ENCODE measurements at regions not wholly inside any gene's neighbourhood (a gene's known extent, or its start where the extent isn't known, plus 50 kb on each side); places are given as distances from the start of the nearest gene placed in this dataset.
"Not testable (repeated sequence)": the region's sequence is repeated elsewhere in the genome, so short reads cannot be mapped to it uniquely, and the experiment has no call there.

DNA sequence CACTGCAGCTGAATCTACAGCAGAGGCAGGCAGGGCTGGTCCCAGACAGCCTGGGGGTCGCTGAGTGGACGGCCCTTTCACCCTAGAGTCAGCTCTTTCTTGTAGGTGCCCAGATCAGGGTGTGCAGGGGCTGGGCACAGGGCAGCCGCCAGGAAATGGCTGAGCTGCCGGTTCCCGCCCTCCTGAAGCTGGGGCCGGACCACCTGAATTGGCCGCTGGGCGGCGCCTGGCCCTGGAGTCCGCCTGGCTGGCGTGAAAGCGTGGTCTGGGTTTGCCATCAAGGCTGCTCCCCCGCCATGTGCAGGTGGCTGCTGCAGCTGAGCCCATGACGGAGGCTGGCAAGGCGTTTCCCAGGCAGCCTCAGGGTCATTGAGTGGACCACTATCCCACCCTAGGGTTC lies 85.7 kb downstream of the POTEM start:
- not testable (repeated sequence) for ATAC-seq (ENCODE audit: low read depth)

DNA sequence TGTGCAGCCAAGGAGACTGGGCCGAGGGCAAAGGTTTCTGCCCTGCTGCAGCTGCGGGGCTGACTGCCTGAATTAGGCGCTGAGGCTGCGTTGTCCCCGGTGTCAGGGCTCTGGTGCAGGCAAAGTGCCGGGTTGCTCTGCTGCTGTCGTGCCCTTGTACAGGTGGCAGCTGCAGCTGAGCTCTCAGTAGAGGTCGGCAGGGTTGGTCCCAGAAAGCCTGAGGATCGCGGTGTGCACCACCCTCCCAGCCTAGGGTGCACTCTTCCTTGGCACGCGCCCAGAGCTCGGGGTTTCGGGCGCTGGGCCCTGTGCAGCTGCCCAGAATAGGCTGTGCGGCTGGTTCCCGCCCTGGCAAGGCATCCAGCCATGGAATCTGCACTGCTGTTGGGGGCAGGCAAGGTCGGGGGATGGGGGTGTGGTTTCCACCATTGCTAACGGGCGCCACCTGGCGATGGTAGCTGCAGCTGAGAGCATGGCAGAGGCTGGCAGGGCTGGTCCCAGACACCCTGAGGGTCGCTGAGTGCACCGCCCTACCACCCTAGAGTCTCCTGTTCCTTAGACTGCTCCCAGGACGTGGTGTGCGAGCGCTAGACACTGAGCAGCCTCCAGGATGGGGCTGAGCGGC lies 86.3 kb downstream of the POTEM start:
- not testable (repeated sequence) for H3K36me3 ChIP-seq (ENCODE audit: low read depth); H3K27ac ChIP-seq (ENCODE audit: poor library complexity, severe bottlenecking); H3K27me3 ChIP-seq (ENCODE audit: insufficient read depth, poor library complexity, severe bottlenecking); H3K4me1 ChIP-seq (ENCODE audit: insufficient read depth, poor library complexity, severe bottlenecking); H3K4me3 ChIP-seq (ENCODE audit: severe bottlenecking); H3K9me3 ChIP-seq (ENCODE audit: severe bottlenecking); DNase-seq (ENCODE audit: low spot score)
- ATAC-seq (ENCODE audit: low read depth): peak; percentile 84

More for the DNA sequence above, 85.7 kb downstream of the POTEM start:
- H3K4me3 ChIP-seq (ENCODE audit: severe bottlenecking); H3K27ac ChIP-seq (ENCODE audit: poor library complexity, severe bottlenecking); H3K27me3 ChIP-seq (ENCODE audit: insufficient read depth, poor library complexity, severe bottlenecking); DNase-seq (ENCODE audit: low spot score); H3K36me3 ChIP-seq (ENCODE audit: low read depth); H3K9me3 ChIP-seq (ENCODE audit: severe bottlenecking); H3K4me1 ChIP-seq (ENCODE audit: insufficient read depth, poor library complexity, severe bottlenecking): not testable (repeated sequence)

DNA sequence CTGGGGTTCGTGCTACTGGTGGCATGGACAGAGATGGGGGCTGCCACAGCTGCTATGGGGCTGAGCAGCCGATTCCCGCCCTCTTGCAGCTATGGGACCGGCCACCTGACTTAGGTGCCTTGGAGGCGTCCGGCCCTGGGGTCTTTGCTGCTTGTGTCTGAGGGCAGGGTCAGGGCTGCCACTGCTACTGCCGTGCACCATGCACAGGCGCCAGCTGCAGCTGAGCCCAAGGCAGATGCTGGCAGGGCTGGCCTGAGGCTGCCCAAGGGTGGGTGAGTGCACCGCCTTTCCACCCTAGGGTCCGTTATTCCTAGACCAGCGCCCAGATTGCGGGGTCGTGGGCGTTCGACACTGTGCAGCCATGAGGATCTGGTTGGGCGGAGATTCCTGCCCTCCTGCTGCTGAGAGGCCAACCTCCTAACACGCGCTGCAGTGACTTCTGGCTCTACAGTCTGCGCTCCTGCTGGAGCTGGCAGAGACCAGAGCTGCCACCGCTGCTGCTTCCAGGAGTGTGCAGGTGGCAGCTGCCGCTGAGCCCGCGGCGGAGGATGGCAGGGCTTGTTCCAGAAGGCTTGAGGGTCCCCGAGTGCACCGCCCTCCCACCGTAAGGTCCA lies 87.0 kb downstream of the POTEM start:
- not testable (repeated sequence) for H3K4me3 ChIP-seq (ENCODE audit: severe bottlenecking); H3K27ac ChIP-seq (ENCODE audit: poor library complexity, severe bottlenecking); H3K36me3 ChIP-seq (ENCODE audit: low read depth); DNase-seq (ENCODE audit: low spot score); H3K4me1 ChIP-seq (ENCODE audit: insufficient read depth, poor library complexity, severe bottlenecking); H3K9me3 ChIP-seq (ENCODE audit: severe bottlenecking); H3K27me3 ChIP-seq (ENCODE audit: insufficient read depth, poor library complexity, severe bottlenecking); ATAC-seq (ENCODE audit: low read depth)

DNA sequence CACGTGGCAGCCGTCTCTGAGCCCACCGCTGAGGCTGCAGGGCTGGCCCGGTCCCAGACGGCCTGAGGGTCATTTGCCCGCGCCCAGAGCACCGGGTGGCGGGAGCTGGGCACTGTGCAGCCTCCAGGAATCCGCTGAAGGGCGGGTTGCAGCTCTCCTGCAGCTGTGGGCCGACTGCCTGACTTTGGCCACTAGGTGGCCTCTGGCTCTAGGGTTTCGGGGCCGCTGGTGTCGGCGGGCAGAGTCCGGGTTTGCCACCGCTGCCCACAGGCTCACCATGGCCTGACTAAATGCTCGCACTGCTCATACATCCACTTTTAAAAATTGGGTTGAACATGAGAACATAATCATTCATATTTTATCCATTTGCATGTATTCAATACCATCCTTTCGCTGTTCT lies 87.7 kb downstream of the POTEM start:
- ATAC-seq (ENCODE audit: low read depth): peak; percentile 85

DNA sequence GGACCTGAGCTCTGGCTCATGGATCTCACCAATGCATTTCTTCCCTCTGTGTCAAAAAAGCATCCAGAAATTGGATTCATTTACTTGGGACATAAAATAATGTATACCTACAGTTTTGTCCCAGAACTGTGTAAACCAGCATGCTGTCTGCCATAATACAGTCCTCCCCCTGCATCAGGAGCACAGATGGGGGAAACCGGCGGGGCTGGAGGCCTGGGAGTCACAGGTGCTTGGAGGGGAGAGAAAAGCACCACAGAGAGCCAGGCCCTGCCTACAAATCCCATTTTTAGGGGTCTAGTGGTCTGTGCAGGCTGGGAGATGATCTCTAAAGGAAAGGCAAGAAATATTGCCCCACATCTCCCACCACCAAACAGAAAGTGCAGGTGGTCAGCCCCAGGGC lies 91.8 kb downstream of the POTEM start:
- H3K36me3 ChIP-seq (ENCODE audit: low read depth); H3K4me3 ChIP-seq (ENCODE audit: severe bottlenecking); H3K4me1 ChIP-seq (ENCODE audit: insufficient read depth, poor library complexity, severe bottlenecking); H3K27me3 ChIP-seq (ENCODE audit: insufficient read depth, poor library complexity, severe bottlenecking); ATAC-seq (ENCODE audit: low read depth); H3K27ac ChIP-seq (ENCODE audit: poor library complexity, severe bottlenecking); H3K9me3 ChIP-seq (ENCODE audit: severe bottlenecking): not testable (repeated sequence)
- peak; percentile 50 for DNase-seq (ENCODE audit: low spot score)

More for the DNA sequence above, 87.7 kb downstream of the POTEM start:
- not testable (repeated sequence) for H3K36me3 ChIP-seq (ENCODE audit: low read depth); H3K27me3 ChIP-seq (ENCODE audit: insufficient read depth, poor library complexity, severe bottlenecking); DNase-seq (ENCODE audit: low spot score); H3K27ac ChIP-seq (ENCODE audit: poor library complexity, severe bottlenecking); H3K9me3 ChIP-seq (ENCODE audit: severe bottlenecking); H3K4me3 ChIP-seq (ENCODE audit: severe bottlenecking); H3K4me1 ChIP-seq (ENCODE audit: insufficient read depth, poor library complexity, severe bottlenecking)

DNA sequence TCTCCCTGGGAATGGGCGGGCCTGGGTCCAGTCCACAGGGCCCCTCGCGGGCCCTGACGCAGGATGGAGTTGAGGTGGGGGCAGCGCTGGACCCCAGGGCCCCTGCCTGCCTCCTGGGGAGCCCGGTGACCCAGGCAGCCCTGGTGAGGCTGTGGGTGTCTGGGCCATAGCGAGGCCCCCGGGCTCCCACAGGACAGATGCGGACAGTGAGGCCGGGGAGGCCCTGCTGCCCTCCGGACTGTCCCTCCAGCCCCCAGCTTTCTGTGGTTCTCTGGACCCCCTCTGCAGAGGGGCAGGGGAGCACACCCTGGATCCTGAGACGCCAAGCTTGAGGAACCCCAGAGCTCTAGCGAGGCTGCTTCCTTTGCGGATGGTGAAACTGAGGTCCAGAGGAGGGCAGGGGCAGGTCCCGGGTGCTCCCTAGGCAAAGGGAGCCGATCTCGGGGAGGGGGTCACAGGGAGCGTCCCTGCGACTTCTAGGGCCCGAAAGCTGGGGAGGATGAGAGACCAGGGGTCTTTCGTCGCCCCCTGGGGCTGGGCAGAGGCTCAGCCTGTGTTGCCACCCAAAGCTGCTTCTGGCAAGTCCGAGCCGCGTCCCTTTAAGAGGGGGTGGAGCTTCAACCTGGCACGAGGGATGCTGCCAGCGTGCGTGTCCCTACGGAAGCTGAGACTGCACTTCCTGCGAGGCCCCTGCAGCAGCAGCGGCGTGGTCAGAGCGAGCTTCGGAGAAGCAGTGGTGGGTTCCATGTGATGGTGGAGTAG lies 94.6 kb downstream of the POTEM start:
- ATAC-seq (ENCODE audit: low read depth): peak; percentile 98
- not testable (repeated sequence) for H3K27me3 ChIP-seq (ENCODE audit: insufficient read depth, poor library complexity, severe bottlenecking)

DNA sequence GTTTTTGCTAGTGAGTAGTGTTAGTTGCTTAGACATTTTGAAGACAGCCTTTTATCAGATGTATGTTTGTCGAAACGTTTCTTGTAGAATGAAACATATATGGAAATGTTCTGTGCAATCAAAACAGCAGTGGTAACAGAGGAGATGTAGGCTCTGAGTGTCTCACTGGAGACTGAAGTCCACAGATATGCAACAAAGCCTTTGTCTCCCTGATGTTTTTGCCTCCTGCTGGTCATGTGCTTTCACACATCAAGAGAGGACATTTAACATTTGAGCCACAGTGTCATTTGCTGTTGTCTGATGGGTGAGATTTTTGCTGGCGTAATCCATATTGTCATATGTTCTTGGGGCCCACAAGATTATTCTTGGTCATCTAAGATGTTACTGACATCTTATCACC lies 101.7 kb downstream of the POTEM start:
- not testable (repeated sequence) for H3K9me3 ChIP-seq (ENCODE audit: severe bottlenecking); DNase-seq (ENCODE audit: low spot score); H3K27ac ChIP-seq (ENCODE audit: poor library complexity, severe bottlenecking); H3K4me3 ChIP-seq (ENCODE audit: severe bottlenecking); ATAC-seq (ENCODE audit: low read depth); H3K4me1 ChIP-seq (ENCODE audit: insufficient read depth, poor library complexity, severe bottlenecking); H3K27me3 ChIP-seq (ENCODE audit: insufficient read depth, poor library complexity, severe bottlenecking); H3K36me3 ChIP-seq (ENCODE audit: low read depth)

More for the DNA sequence above, 94.6 kb downstream of the POTEM start:
- not testable (repeated sequence) for H3K9me3 ChIP-seq (ENCODE audit: severe bottlenecking); H3K36me3 ChIP-seq (ENCODE audit: low read depth); H3K27ac ChIP-seq (ENCODE audit: poor library complexity, severe bottlenecking); DNase-seq (ENCODE audit: low spot score); H3K4me3 ChIP-seq (ENCODE audit: severe bottlenecking); H3K4me1 ChIP-seq (ENCODE audit: insufficient read depth, poor library complexity, severe bottlenecking)

DNA sequence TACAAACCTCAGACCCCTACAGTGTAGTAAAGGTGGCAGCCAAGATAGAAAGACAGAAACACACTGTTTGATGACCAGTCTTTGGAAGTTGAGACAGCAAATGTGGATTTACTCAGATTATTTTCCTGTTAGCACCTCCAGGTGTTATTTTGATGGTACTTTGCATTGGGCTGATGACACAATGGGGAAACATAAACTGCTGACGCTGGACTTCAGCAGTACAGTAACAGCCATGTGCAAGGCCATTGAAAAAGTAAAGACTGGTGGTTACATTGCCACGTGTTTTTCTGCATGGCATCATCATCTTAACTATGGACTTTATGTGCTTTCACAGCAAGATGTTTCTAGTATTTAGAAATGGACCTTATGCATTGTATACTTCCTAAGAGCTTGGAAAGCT lies 105.3 kb downstream of the POTEM start:
- not testable (repeated sequence) for H3K4me1 ChIP-seq (ENCODE audit: insufficient read depth, poor library complexity, severe bottlenecking); H3K36me3 ChIP-seq (ENCODE audit: low read depth); ATAC-seq (ENCODE audit: low read depth); DNase-seq (ENCODE audit: low spot score); H3K27ac ChIP-seq (ENCODE audit: poor library complexity, severe bottlenecking); H3K27me3 ChIP-seq (ENCODE audit: insufficient read depth, poor library complexity, severe bottlenecking); H3K4me3 ChIP-seq (ENCODE audit: severe bottlenecking); H3K9me3 ChIP-seq (ENCODE audit: severe bottlenecking)

DNA sequence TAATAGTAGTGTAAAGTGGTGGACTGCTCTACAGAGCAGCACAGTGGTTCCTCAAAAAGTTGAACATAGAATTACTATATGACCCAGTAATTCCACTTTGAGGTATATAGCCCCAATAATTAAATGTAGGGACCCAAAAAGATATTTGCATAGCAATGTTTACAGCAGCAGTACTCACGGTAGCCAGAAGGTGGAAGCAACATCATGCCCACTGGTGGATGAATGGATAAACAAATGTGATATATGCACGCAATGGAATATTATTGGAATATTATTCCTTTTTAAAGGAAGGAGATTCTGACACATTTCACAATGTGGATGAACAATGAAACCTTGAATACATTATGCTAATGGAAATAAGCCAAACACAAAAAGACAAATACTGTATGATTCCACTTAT lies 121.4 kb downstream of the POTEM start:
- H3K27me3 ChIP-seq (ENCODE audit: insufficient read depth, poor library complexity, severe bottlenecking); H3K27ac ChIP-seq (ENCODE audit: poor library complexity, severe bottlenecking); DNase-seq (ENCODE audit: low spot score); H3K36me3 ChIP-seq (ENCODE audit: low read depth); H3K4me1 ChIP-seq (ENCODE audit: insufficient read depth, poor library complexity, severe bottlenecking); H3K9me3 ChIP-seq (ENCODE audit: severe bottlenecking); H3K4me3 ChIP-seq (ENCODE audit: severe bottlenecking): not testable (repeated sequence)
- 0 out of 3 replicates have a peak, but pooled peaks have one; percentile 25 for ATAC-seq (ENCODE audit: low read depth)

DNA sequence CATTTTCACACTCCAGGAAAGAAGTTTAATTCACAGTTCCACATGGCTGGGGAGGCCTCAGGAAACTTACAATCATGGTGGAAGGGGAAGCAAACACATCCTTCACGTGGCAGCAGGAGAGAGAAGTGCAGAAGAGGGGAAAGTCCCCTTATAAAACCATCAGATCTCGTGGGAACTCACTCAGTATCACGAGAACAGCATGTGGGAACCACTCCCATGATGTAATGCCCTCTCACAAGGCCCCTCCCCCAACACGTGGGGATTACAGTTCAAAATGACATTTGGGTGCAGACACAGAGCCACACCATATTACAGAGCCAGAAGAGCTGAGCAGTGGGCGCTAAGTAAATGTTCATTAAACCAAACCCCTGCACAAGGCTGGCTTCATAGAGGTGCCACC lies 126.0 kb downstream of the POTEM start:
- H3K36me3 ChIP-seq (ENCODE audit: low read depth); H3K27me3 ChIP-seq (ENCODE audit: insufficient read depth, poor library complexity, severe bottlenecking); DNase-seq (ENCODE audit: low spot score); H3K27ac ChIP-seq (ENCODE audit: poor library complexity, severe bottlenecking); H3K4me3 ChIP-seq (ENCODE audit: severe bottlenecking); H3K9me3 ChIP-seq (ENCODE audit: severe bottlenecking); H3K4me1 ChIP-seq (ENCODE audit: insufficient read depth, poor library complexity, severe bottlenecking); ATAC-seq (ENCODE audit: low read depth): not testable (repeated sequence)

DNA sequence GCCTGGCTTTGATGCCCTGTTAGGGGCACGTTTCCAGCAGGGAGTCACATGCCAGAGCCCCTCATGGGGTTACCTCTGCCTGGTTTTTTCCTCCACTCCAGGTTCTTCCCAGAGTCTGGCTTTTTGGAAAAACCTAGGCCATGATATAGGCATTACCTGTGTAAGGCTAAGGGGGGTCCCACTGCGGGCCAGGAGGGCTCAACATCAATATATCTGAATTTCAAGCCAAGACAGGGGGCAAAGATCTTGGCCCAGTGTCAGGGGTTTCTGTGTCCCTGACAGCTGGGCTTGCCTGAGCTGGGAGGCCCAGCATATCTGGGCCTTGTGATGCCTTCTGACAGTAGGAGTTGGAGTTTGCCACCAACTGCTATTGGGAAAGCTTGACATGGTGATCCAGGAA lies 127.5 kb downstream of the POTEM start:
- not testable (repeated sequence) for DNase-seq (ENCODE audit: low spot score); H3K27me3 ChIP-seq (ENCODE audit: insufficient read depth, poor library complexity, severe bottlenecking); H3K4me3 ChIP-seq (ENCODE audit: severe bottlenecking); H3K9me3 ChIP-seq (ENCODE audit: severe bottlenecking); H3K27ac ChIP-seq (ENCODE audit: poor library complexity, severe bottlenecking); H3K36me3 ChIP-seq (ENCODE audit: low read depth); H3K4me1 ChIP-seq (ENCODE audit: insufficient read depth, poor library complexity, severe bottlenecking)
- peak; percentile 12; the same call in 1 of the 3 replicates for ATAC-seq (ENCODE audit: low read depth)
